HG03460 (cell line): ENCODE measurements at regions not wholly inside any gene's neighbourhood (a gene's known extent, or its start where the extent isn't known, plus 50 kb on each side); places are given as distances from the start of the nearest gene placed in this dataset.

Experiments
- ATAC-seq: cut with Tn5 transposase; IDR thresholded peaks from one replicate; pipeline ENCODE4 v1.9.1; 2021; ENCODE audit not compliant: unreplicated experiment

DNA sequence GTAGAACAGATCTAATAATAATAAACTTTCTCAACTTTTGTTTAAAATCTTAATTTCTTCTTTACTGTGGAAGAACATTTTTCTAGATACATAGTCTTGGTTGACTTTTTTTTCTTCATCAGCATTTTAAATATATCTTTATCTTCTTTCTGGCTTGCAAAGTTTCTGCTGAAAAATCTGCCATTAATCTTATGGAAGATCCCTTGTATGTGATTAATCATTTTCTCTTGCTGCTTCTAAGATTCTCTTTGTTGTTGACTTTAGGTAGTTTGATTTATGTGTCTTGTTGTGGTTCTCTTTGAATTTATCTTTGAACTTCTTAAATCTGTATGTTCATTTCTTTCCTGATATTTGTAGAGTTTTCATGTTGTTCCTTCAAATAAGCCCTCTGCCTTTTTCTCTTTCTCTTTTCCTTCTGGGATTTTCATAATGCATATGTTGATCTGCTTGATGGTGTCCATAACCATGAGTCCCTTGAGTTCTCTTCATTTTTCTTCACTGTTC lies 657.6 kb upstream of the CXADR start:
- ATAC-seq = no peak

GRCh38 chr21:16863362-16863905 lies 649.4 kb upstream of the CXADR start:
- no peak for ATAC-seq

GRCh38 chr21:16863908-16864307 lies 648.9 kb upstream of the CXADR start:
- ATAC-seq = no peak

- ATAC-seq = no peak
Observed at GRCh38 chr21:16865632-16866031, 647.2 kb upstream of the CXADR start.

DNA sequence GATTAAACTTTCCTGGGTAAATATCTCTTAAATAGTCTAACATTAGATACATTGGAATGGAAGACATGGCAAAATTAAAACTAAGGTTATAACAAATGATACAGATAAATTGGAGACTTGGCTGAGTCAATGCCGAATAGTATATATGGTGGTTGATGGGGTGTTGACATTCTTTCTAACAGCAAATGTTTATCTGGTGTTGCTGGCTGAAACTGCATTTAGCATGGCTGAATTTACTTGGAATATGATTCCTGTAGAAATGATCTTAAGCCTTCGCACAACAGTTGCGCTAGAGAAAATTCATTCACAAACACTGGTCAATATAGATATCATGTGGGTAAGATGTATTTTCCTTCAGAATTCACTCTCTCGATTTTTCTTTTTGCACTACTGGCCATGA lies 646.0 kb upstream of the CXADR start:
- no peak for ATAC-seq

DNA sequence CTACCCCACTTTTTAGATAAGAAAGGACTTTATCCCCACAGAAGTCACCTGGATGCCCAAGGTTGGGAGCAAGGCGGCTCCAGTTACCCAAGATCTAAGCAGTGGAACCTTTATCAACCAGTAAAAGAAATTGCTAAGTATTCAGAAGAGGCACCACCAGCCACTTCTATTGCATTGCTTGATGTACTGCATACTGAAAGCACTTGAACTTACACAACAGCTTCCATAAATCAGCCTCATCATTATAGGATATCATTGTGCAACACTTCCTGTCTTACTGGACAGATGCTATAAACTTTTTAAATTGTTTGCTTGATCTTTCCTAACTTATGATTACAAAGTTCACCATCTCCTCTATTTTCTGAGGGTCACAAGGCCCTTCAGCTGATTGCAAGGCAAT lies 642.7 kb upstream of the CXADR start:
- ATAC-seq = no peak

GRCh38 chr21:16872616-16873015 lies 640.2 kb upstream of the CXADR start:
- no peak for ATAC-seq

GRCh38 chr21:16873176-16873575 lies 639.7 kb upstream of the CXADR start:
- ATAC-seq = no peak

GRCh38 chr21:16873596-16873995 lies 639.2 kb upstream of the CXADR start:
- ATAC-seq = no peak

- ATAC-seq = no peak
Observed at GRCh38 chr21:16879479-16879878, 633.4 kb upstream of the CXADR start.

DNA sequence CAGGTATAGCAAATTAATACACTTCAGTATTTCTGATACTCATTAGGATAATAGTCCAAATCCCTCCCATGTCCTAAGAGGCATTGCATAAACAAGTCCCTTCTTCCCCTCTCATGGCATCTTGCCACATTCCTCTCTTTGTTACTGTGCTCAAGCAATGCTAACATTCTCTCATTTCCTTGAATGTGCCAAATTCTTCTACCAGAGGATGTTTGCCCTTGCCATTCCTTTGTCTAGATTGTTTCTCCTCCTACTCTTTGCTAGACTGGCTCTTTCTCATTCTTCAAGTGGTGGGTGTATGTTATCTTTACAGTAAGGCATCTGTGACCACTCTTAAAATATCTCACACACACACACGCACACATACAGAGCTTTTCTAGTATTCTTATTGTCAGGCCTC lies 621.0 kb upstream of the CXADR start:
- ATAC-seq = no peak

- no peak for ATAC-seq
Observed at GRCh38 chr21:16900685-16901084, 612.2 kb upstream of the CXADR start.

DNA sequence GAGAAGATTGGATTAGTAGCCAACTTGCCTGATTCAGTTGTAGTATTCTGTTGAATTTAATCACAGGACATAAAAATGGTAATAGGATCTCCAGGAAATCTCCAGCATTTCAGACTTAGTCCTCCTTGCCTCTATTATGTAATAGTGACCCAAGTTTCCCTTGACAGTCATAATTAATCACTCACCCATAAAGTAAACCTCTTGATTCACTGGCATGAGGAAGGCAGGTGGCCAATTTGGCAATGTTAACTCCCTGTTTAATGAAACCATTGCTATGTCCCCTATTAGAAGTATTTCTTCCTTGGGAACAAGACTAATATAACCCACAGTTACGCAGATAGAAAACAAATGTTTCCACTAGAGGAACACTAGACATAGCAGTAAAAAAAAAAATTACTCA lies 604.8 kb upstream of the CXADR start:
- no peak for ATAC-seq

DNA sequence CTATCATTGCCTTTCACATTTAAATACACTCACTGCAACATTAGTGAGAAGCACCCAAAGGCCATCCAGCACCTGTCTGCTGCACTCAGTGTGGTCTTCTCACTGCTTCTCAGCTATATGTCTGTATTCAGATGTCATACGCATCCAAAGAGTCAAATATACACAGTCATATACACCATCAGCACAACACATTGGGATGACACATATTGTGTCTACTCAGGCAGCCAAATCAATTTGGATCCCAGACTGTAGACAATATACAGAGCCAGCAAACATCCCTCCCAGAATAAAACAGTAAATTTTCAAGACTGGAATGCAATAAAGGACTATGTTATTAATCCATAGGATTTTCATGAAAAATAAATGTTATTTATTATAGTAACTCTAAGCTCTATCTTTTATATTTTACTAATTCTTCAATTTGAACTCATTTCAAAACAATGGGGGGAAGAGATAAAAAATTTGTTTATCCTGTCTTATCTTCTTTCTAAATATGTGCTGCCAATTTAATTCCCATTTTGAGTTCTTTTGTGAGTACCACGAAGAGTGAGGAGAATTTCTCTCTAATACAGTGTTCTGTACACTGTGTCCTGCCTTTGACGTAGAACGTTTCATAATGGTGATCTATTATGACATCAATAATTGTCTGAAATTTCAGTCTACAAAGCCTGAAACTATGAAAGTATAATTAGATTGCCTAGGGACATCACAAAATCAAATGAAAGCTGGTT lies 602.2 kb upstream of the CXADR start:
- ATAC-seq = no peak

- ATAC-seq = no peak
Observed at GRCh38 chr21:16911166-16911607, 601.7 kb upstream of the CXADR start.

- ATAC-seq = no peak
Observed at GRCh38 chr21:16912075-16912474, 600.8 kb upstream of the CXADR start.

DNA sequence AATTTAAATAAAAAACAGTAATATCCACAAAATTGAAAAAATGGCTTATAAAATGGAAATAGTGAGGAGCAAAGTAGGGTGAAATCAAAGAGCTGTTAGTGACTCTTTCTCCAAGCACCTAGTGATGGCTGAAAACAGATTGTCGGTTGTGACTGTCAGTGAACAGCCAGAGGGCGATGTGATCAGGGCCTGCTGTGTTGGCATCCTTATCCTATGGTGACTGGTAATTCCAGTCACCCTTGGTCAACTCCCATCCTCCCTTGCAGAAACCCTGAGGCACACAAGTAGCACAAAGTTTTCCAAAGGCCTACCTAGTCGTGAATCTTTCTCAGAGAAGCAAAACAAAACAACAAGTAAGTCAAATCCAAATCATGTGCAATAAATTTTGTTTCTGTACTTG lies 599.8 kb upstream of the CXADR start:
- ATAC-seq = no peak

GRCh38 chr21:16928439-16928838 lies 584.4 kb upstream of the CXADR start:
- ATAC-seq = no peak

GRCh38 chr21:16932314-16932713 lies 580.5 kb upstream of the CXADR start:
- no peak for ATAC-seq

GRCh38 chr21:16942703-16943102 lies 570.1 kb upstream of the CXADR start:
- ATAC-seq = no peak

- no peak for ATAC-seq
Observed at GRCh38 chr21:16943231-16943630, 569.6 kb upstream of the CXADR start.

GRCh38 chr21:16945580-16945979 lies 567.3 kb upstream of the CXADR start:
- no peak for ATAC-seq

DNA sequence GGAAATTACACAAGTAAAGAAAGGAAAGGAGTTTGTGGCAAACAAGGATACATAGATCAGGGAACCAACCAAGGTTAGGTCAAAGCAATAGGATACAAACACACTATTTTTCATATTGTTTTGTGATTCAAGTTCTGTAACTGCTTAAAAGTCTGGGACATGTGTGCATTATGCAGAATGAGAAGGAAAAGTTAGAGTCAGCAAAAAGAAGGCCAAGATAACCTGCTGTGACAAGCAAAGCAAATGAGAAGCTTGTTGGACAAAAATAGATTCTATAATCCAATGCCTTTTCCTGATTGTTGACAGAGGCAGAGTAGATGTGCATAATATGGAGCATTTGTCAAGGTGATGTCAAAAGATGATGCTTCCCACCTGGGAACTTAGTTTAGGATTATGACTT lies 556.0 kb upstream of the CXADR start:
- ATAC-seq = no peak
